H54 (cell line): ENCODE measurements at regions not wholly inside any gene's neighbourhood (a gene's known extent, or its start where the extent isn't known, plus 50 kb on each side); places are given as distances from the start of the nearest gene placed in this dataset.
"Not testable (repeated sequence)": the region's sequence is repeated elsewhere in the genome, so short reads cannot be mapped to it uniquely, and the experiment has no call there.

Experiments used
- DNase-seq: peaks from one replicate; pipeline ENCODE4 v3.0.0; 2011; ENCODE audit warnings: low spot score, mixed read lengths; ENCODE audit not compliant: insufficient read length
- FAIRE-seq: peaks from 3 replicates; lab custom pipeline; 2011; peaks lifted over from hg19 to GRCh38; lab: Jason Lieb, UNC
- POLR2A ChIP-seq: IDR thresholded peaks from 2 replicates; pipeline ENCODE4 v1.6.1; 2011; ENCODE audit warnings: low read depth, mild to moderate bottlenecking, low read length

DNA sequence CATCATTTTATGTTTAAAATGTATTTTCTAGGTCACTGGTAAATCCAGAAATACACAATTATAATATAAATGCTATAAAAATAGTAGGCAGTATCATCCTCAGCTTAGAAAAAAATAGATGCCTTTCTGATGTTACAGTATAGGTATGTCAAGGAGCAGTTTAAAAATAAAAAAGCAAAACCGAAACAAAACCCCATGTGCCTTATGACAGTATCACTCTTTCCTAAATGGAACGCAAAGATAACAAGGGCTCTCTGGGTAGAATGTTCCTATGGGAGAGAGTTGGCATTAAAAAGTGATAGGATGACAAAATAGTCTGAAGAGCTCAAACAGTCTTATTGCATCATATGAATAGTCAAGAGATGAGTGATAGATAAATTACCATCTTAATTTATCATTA is 172.1 kb downstream of the DSC3 start:
- FAIRE-seq (no peak), DNase-seq (no peak)

DNA sequence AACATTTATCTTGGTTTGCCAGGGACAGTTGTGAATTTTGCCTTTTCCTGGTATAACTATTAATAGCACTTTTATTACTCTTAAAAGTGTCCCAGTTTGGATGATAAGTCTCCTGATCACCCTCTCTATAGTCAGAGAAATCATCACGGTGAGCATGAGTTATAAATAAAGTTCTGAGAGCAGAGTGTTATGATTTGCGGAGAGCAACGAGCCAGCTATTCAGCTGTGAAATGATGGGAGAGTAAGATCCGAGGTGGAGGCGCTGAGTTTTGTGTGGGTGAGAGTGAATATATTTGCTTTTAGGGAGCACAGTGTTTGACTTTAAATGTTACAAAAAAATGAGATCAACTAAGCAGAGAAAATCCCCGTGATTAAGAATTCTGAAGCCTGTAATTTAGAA is 179.6 kb downstream of the DSC3 start:
- no peak for TF ChIP-seq POLR2A
- DNase-seq (no peak), FAIRE-seq (no peak)

More for the DNA sequence above, 172.1 kb downstream of the DSC3 start:
- TF ChIP-seq POLR2A: no peak

DNA sequence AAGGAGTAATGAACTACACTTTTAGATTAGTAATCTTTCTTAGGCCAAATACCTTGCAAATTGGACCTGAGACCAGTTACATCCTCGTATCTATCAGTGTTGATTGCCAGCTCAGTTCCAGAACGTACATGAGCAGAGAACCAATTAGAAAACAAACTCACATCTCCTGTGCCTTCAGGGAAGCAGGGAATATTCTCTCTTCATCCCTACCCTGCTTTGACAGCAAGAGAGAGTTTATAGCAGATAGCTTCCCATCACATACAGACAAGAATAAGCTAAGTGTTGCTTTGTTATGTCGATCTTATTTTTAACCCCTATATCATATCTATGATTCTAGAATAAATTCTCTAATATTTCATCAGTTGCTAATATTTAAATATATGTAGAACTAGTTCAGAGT is 181.8 kb downstream of the DSC3 start:
- no peak for FAIRE-seq
- DNase-seq: no peak
- TF ChIP-seq POLR2A: no peak

GRCh38 chr18:30859036-30859435 is 183.5 kb downstream of the DSC3 start:
- no peak for FAIRE-seq
- no peak for DNase-seq
- no peak for TF ChIP-seq POLR2A

DNA sequence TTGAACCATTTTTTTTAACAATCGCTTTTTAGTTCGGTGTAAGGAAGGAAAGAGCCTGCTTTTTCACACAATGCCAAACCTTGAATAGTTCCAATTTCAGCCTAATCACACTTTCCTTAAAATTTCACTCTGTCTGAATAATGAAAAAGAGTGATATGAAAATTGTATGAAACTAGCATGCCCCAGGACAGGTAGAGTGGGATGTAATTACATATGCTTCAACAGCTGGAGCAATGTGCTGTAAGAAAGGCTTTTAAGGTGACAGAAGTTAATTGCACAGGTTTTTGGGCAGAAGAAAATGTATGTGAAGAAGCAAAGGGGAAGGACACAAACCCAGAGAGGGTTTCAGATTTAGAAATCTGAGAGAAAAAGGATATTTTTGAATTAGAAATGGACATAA is 184.0 kb downstream of the DSC3 start:
- no peak for TF ChIP-seq POLR2A
- DNase-seq (no peak), FAIRE-seq (no peak)

GRCh38 chr18:30855762-30856161 is 186.8 kb downstream of the DSC3 start:
- DNase-seq (no peak), FAIRE-seq (no peak)
- TF ChIP-seq POLR2A: no peak

- TF ChIP-seq POLR2A: no peak
- DNase-seq (no peak), FAIRE-seq (no peak)
Measured at GRCh38 chr18:30852980-30853379, 189.6 kb downstream of the DSC3 start.

DNA sequence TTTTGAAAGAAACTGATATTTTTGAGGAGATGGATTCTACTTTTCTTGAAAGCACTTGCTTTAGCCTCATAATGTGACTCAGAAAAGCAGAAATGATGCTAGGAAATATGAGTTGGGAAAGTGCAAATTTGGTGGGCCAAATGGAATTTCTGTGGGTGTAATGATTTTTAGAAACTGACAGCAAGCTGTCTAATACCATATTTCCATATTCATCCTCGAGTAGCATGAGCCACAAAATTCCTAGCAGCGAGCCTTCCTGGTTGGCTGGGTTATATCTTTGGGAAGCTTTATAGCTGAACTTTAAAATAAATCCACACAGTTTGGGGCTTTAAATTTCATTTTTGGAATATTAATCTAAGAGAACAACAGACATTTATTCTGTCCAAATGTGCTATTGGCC is 190.0 kb downstream of the DSC3 start:
- DNase-seq (no peak), FAIRE-seq (no peak)
- no peak for TF ChIP-seq POLR2A

DNA sequence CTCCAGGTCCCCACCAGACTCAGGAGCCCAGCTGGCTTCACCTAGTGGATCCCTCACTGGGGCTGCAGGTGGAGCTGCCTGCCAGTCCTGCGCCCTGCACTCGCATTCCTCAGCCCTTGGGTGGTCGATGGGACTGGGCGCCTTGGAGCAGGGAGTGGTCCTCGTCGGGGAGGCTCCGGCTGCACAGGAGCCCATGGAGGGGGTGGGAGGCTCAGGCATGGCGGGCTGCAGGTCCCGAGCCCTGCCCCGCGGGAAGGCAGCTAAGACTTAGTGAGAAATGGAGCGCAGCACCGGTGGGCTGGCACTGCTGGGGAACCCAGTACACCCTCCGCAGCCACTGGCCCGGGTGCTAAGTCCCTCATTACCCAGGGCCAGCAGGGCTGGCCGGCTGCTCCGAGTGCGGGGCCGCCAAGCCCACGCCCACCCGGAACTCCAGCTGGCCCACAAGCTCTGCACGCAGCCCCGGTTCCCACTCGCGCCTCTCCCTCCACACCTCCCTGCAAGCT is 203.4 kb downstream of the DSC3 start:
- not testable (repeated sequence) for DNase-seq, FAIRE-seq

DNA sequence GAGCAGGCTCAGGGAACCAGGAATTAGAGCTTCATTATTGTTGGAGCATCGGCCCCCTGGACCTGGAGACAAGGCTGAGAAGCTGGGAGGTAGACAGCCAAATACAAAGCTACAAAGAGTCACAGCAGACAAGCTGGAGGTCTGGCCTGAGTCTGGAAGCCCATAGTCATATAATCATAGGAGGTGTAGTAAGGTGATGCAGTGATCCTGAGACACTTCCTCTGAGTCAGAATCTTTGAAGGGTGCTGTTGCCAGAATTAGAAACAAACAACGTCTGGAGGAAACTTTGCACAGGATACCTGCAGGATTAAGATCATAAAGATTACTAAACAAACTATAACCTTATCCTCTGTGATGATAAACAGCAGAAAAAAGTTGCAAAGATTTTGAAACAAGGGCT is 213.8 kb downstream of the DSC3 start:
- DNase-seq (no peak), FAIRE-seq (no peak)
- no peak for TF ChIP-seq POLR2A

DNA sequence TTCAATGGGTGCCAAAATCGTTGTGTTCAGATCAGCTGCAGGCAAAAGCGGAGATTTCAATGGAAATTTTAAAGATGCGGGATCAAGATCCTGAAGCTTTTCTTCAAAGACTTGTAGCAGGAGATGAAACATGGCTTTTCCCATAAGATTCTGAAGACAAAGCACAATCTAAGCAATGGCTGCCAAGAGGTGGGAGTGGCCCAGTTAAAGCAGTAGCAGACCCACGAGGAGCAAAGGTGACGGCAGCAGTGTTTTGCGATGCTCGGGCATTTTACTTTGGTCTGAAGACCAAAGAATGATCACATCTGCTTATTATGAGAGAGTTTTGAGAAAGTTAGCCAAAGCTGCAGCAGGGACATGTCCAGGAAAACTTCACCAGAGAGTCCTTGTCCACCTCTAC is 222.9 kb downstream of the DSC3 start:
- FAIRE-seq (no peak), DNase-seq (no peak)
- TF ChIP-seq POLR2A: no peak

DNA sequence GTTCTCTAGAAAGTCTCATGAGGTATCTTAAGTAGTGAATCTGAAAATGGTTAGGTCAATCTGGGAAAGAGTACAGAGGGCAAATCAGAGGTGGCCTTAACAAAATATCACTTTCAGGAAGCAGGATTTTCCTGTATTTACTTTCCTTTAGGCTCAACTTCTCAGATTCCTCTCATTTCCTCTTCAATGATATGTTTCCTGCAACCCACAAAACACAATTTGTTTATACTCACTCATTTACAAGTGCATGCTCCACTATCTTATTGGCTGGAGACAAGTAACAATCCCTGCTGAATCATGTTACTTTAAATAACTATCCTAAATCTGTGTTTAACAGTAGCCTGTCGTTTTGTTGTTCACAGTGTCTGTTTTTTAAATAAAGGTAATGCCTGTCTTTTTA is 228.1 kb downstream of the DSC3 start:
- no peak for FAIRE-seq
- no peak for DNase-seq
- TF ChIP-seq POLR2A: no peak

GRCh38 chr18:30811580-30811979 is 231.0 kb downstream of the DSC3 start:
- DNase-seq (no peak), FAIRE-seq (no peak)
- TF ChIP-seq POLR2A: no peak

- no peak for DNase-seq
- TF ChIP-seq POLR2A: no peak
- FAIRE-seq: no peak
Measured at GRCh38 chr18:30810580-30810979, 232.0 kb downstream of the DSC3 start.

GRCh38 chr18:30806823-30807222 is 235.7 kb downstream of the DSC3 start:
- no peak for FAIRE-seq
- TF ChIP-seq POLR2A: no peak
- no peak for DNase-seq

- FAIRE-seq (no peak), DNase-seq (no peak)
- TF ChIP-seq POLR2A: no peak
Measured at GRCh38 chr18:30800800-30801199, 241.7 kb downstream of the DSC3 start.
